RWPE1 (cell line): ENCODE measurements at regions not wholly inside any gene's neighbourhood (a gene's known extent, or its start where the extent isn't known, plus 50 kb on each side); places are given as distances from the start of the nearest gene placed in this dataset.
A peak's percentile ranks its signal among the peaks of the same experiment; 100 is the strongest.

Source experiments
- CTCF ChIA-PET: fragments of 350-600 bp; sonication (Branson Sonifier 250); formaldehyde crosslinking; extraction: SDS; loops from one replicate; lab custom pipeline; 2021; lab: Yijun Ruan, JAX
- POLR2A ChIA-PET: fragments of 400-600 bp; formaldehyde crosslinking; extraction: SDS; loops from one replicate; lab custom pipeline; 2020; ENCODE audit warnings: antibody characterized with exemption; ENCODE audit not compliant: low non-redundant PET; lab: Yijun Ruan, JAX
- DNase-seq: peaks from one replicate; pipeline ENCODE4 v3.0.0; 2012; ENCODE audit warnings: low spot score
- H3K27ac ChIP-seq: fragments of 450-650 bp; 2 replicates; pipeline ENCODE4 v1.5.1; 2017
- TF ChIP-seq, protein P1 (sequence below): fragments of 450-650 bp; conservative IDR thresholded peaks from 2 replicates; pipeline ENCODE4 v1.5.1; 2017; ENCODE audit warnings: low read depth, mild to moderate bottlenecking

GRCh38 chr2:204172145-204172600 is 235.6 kb downstream of the ICOS start:
- no peak overlapping the region for H3K27ac ChIP-seq
- ChIA-PET POLR2A (no interaction called here), CTCF (no interaction called here)
- DNase-seq, result no peak
- TF ChIP-seq, protein P1, sequence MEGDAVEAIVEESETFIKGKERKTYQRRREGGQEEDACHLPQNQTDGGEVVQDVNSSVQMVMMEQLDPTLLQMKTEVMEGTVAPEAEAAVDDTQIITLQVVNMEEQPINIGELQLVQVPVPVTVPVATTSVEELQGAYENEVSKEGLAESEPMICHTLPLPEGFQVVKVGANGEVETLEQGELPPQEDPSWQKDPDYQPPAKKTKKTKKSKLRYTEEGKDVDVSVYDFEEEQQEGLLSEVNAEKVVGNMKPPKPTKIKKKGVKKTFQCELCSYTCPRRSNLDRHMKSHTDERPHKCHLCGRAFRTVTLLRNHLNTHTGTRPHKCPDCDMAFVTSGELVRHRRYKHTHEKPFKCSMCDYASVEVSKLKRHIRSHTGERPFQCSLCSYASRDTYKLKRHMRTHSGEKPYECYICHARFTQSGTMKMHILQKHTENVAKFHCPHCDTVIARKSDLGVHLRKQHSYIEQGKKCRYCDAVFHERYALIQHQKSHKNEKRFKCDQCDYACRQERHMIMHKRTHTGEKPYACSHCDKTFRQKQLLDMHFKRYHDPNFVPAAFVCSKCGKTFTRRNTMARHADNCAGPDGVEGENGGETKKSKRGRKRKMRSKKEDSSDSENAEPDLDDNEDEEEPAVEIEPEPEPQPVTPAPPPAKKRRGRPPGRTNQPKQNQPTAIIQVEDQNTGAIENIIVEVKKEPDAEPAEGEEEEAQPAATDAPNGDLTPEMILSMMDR, result no peak

DNA sequence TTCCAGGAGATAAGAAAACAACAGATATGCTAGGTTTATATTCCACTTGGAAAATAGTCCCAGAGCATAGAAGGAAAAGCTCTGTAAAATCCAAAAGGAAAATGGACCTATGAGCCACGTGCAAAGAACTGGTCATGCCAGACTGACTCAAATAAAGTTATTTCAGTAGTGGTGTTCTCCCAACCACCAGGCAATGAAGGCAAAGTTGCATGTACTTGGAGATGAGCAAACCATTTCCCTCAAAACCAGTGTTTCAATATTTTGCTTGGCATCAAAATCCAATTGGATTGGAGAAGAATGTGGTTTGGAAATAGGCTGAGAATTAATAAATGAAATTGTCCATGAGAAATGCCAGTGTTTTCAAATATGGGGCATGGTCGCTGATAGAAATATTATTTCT is 237.5 kb downstream of the ICOS start:
- DNase-seq, result no peak
- H3K27ac ChIP-seq, result no peak overlapping the region
- TF ChIP-seq, protein P1, result no peak
- ChIA-PET CTCF (no interaction called here), POLR2A (no interaction called here)

- ChIA-PET CTCF (no interaction called here), POLR2A (no interaction called here)
- TF ChIP-seq, protein P1, result no peak
- no peak overlapping the region for H3K27ac ChIP-seq
- DNase-seq, result no peak
Observed at GRCh38 chr2:204175552-204176271, 239.1 kb downstream of the ICOS start.

DNA sequence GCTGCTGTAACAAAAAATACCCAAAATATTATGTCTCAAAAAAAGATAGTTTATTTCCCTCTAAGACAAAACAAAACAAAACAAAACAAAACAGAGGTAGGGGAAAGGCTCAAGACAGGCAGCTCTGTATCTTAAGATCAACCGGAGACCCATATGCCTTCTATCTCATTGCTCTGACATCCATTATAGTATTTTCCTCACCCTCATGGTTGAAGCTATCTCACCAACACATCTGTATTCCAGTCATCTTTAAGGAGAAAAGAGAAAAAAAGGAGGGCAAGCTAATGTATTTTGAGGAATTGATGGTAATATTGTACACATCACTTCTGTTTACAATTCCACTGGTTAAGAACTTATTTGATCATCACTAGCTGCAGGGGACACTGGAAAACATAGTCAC is 239.7 kb downstream of the ICOS start:
- ChIA-PET CTCF (no interaction called here), POLR2A (no interaction called here)
- no peak for DNase-seq
- TF ChIP-seq, protein P1, result no peak
- H3K27ac ChIP-seq, result no peak overlapping the region

GRCh38 chr2:204177251-204177976 is 240.9 kb downstream of the ICOS start:
- ChIA-PET CTCF (interaction anchor here (0.6 kb wide), 1 partner anchor 266 kb away, joined by 4 read pairs; no protein-coding TSS in a partner anchor), POLR2A (no interaction called here)

DNA sequence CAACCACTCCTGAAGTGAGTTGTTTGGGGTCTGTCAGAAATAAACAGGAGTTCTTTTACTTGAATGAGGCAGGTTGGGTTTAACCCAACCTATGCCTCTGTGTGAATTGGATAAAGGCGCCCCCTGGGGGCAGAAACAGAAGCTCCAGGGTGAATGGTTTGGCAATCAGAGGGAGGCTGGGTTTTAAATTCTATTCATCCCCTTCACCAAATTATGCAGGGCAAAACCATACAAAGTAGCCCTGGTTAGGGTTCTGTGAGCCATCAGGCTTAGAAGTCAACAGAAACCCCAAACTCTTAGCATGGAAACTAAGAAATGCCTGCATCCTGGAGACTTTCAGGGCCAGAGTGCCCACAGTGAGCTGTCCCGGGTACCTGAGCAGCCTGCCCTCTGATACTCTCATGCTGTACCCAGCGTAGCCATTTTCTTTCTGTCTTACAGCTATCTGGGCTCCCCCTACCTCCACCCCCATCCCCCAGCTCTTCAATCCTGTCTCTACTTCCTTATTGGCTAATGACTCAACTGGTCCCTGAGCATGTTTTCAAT is 241.5 kb downstream of the ICOS start:
- POLR2A ChIA-PET, result no interaction called here
- no peak overlapping the region for H3K27ac ChIP-seq
- peak; percentile 6 for DNase-seq
- CTCF ChIA-PET, result no interaction called here
- TF ChIP-seq, protein P1, result no peak

More at GRCh38 chr2:204177251-204177976, 240.9 kb downstream of the ICOS start:
- no peak overlapping the region for H3K27ac ChIP-seq
- DNase-seq, result no peak
- TF ChIP-seq, protein P1, result no peak
